WERI-Rb-1 (cell line): ENCODE measurements at regions not wholly inside any gene's neighbourhood (a gene's known extent, or its start where the extent isn't known, plus 50 kb on each side); places are given as distances from the start of the nearest gene placed in this dataset.

Source experiments
- DNase-seq: peaks from one replicate; pipeline ENCODE4 v3.0.0-alpha.2; 2020
- H3K27ac ChIP-seq: fragments of 250-450 bp; sonication (Bioruptor Pico); 2 replicates; pipeline ENCODE4 v1.5.1; 2020; ENCODE audit warnings: mild to moderate bottlenecking, moderate library complexity
- H3K27me3 ChIP-seq: fragments of 250-450 bp; sonication (Bioruptor Pico); 2 replicates; pipeline ENCODE4 v1.5.1; 2021; ENCODE audit warnings: mild to moderate bottlenecking, low read depth, moderate library complexity; ENCODE audit not compliant: insufficient read depth, severe bottlenecking
- H3K36me3 ChIP-seq: fragments of 250-450 bp; sonication (Bioruptor Pico); 2 replicates; pipeline ENCODE4 v1.5.1; 2020; ENCODE audit warnings: mild to moderate bottlenecking, moderate library complexity
- H3K4me3 ChIP-seq: 2 replicates; pipeline ENCODE4 v1.5.1; 2011; ENCODE audit warnings: low read depth, mild to moderate bottlenecking, control low read depth, low read length
- H3K9me3 ChIP-seq: fragments of 250-450 bp; sonication (Bioruptor Pico); 2 replicates; pipeline ENCODE4 v1.5.1; 2021; ENCODE audit warnings: mild to moderate bottlenecking, moderate library complexity; ENCODE audit not compliant: severe bottlenecking
- CTCF ChIP-seq: IDR thresholded peaks from 2 replicates; pipeline ENCODE4 v1.5.1; 2011; ENCODE audit warnings: low read depth, mild to moderate bottlenecking, control low read depth, inconsistent platforms, low read length

- H3K27ac ChIP-seq, result peak overlapping the region; percentile 70
- DNase-seq, result no peak
- H3K36me3 ChIP-seq, result no peaks in the 10 kb centered on the region
- no peak overlapping the region for H3K4me3 ChIP-seq
- TF ChIP-seq CTCF, result no peak
- no peaks in the 10 kb centered on the region for H3K27me3 ChIP-seq
- H3K9me3 ChIP-seq, result no peaks in the 10 kb centered on the region
These were observed 234.5 kb upstream of the SLC24A2 start for GRCh38 chr9:20023210-20023905.

- no peak for DNase-seq
- Histone ChIP-seq H3K27ac (no peak overlapping the region; the same call in 1 of the 2 replicates), H3K9me3 (no peaks in the 10 kb centered on the region), H3K27me3 (no peaks in the 10 kb centered on the region), H3K36me3 (no peaks in the 10 kb centered on the region), H3K4me3 (no peak overlapping the region)
- no peak for TF ChIP-seq CTCF
These were observed 233.6 kb upstream of the SLC24A2 start for GRCh38 chr9:20022410-20022809.

- DNase-seq, result no peak
- Histone ChIP-seq H3K27me3 (no peaks in the 10 kb centered on the region), H3K9me3 (peaks cover 3% of the 10 kb centered on the region), H3K36me3 (no peaks in the 10 kb centered on the region), H3K27ac (no peak overlapping the region), H3K4me3 (no peak overlapping the region)
- no peak for TF ChIP-seq CTCF
These were observed 227.8 kb upstream of the SLC24A2 start for GRCh38 chr9:20016611-20017010.

- no peak overlapping the region for H3K27ac ChIP-seq
- no peaks in the 10 kb centered on the region for H3K27me3 ChIP-seq
- no peak for DNase-seq
- no peak overlapping the region for H3K4me3 ChIP-seq
- no peak for TF ChIP-seq CTCF
- no peaks in the 10 kb centered on the region for H3K36me3 ChIP-seq
- H3K9me3 ChIP-seq, result peaks cover 6% of the 10 kb centered on the region
These were observed 226.6 kb upstream of the SLC24A2 start for GRCh38 chr9:20015427-20015931.

- Histone ChIP-seq H3K9me3 (peaks cover 6% of the 10 kb centered on the region), H3K27me3 (no peaks in the 10 kb centered on the region), H3K27ac (no peak overlapping the region), H3K36me3 (no peaks in the 10 kb centered on the region), H3K4me3 (no peak overlapping the region)
- no peak for DNase-seq
- no peak for TF ChIP-seq CTCF
These were observed 225.3 kb upstream of the SLC24A2 start for GRCh38 chr9:20014168-20014567.

GRCh38 chr9:20012232-20012631 is 223.4 kb upstream of the SLC24A2 start:
- TF ChIP-seq CTCF, result no peak
- no peak for DNase-seq
- Histone ChIP-seq H3K36me3 (no peaks in the 10 kb centered on the region), H3K27ac (no peak overlapping the region), H3K9me3 (peaks cover 6% of the 10 kb centered on the region), H3K4me3 (no peak overlapping the region), H3K27me3 (no peaks in the 10 kb centered on the region)
